ENCODE measurements at regions not wholly inside any gene's neighbourhood (a gene's known extent, or its start where the extent isn't known, plus 50 kb on each side); places are given as distances from the start of the nearest gene placed in this dataset.

- TF ChIP-seq CTCF (IDR thresholded peaks at IDR 0.05) (no peak), POLR2A (IDR thresholded peaks at IDR 0.05) (no peak)
These were observed 570.7 kb downstream of the PLCL1 start for GRCh38 chr2:198375083-198375410.
